GM21786 (cell line): ENCODE measurements at regions not wholly inside any gene's neighbourhood (a gene's known extent, or its start where the extent isn't known, plus 50 kb on each side); places are given as distances from the start of the nearest gene placed in this dataset.

ENCODE experiments used
- ATAC-seq: cut with Tn5 transposase; IDR thresholded peaks from one replicate; pipeline ENCODE4 v1.9.1; 2021; ENCODE audit not compliant: unreplicated experiment

DNA sequence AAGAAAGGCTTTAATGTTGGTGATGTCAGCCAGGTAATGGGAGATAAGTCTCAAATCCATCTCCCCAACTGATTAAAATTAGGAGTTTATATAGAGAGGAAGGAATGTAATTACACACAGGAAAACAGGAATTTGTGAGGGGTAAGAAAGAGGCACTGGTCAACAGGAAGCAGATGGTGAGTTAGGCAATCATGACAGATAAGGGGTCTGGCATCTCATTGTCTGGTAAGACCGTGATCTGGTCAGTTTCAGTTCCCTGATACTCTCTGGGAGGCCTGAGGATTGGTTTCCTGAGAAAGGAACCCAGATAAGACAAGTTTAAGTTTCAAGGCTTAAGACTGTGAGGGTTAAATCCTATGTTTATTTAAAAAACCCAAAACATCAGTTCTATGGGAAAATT is 414.7 kb upstream of the ARRDC4 start:
- no peak for ATAC-seq

DNA sequence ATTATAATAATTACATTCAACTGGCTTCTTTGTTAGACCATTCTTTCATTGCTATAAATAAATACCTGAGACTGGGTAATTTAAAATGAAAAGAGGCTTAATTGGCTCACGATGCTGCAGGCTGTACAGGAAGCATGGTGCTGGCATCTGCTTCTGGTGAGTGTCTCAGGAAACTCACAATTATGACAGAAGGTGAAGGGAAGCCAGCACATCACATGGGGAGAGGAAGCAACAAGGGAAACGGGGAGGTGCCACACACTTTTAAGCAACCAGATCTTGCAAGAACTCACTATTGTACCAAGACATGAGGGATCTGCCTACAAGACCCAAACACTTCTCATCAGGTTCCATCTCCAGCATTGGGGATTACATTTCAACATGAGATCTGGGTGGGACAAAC is 413.1 kb upstream of the ARRDC4 start:
- ATAC-seq = no peak

DNA sequence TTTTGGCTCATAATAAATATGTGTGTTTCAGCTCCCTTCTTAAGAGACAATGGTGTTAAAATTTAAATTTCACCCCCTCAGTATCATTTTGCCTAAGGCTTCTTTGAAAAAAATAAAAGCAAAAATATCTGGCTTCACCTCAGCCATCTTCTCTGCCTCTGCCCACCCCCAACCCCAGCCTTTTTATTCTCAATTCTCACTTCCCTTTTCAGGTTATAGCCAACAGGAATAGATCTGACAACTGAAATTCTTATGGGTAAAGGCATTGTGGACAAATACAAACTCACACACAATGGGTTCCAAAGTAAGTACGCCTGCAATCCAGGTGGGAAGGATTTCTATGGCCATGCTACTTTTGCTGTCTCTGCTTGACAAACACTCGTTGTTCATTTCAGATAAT is 399.0 kb upstream of the ARRDC4 start:
- ATAC-seq = no peak

DNA sequence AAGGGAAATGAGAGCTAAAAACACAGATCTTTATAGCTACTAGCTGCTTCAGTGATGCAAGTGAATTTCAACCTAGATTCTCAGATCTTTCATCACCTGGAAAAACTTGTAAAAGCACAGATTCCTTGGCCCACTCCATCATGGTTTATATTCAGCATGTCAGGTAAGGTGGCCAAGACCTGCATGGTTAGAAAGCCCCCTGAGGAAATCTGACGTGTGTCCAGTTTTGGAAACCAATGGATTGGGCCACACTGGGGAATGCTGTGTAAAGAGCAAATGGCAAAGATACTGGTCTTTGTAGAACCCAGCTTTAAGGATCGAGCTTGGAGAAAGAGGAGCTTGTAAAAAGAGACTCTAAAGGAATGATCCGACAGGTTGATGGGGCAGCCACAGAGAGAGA is 397.0 kb upstream of the ARRDC4 start:
- ATAC-seq = no peak

DNA sequence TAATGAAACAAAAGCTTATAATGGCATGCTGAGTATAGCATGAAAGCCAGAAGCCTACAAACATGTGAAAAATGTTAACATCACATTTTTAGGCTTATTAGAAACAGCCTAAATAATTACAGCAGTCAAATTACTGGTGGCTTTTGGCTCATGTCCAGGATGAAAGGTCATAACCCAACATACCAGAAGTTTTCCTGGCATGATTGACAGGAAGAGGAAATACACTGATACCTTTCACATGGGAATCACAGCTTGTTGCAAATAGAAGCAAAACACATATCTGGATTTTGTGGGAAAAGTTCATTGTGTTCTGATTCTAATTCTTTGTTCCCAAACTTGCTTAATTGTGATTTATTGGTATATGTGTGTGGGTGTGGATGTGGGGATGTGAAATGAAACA is 393.5 kb upstream of the ARRDC4 start:
- ATAC-seq = no peak

DNA sequence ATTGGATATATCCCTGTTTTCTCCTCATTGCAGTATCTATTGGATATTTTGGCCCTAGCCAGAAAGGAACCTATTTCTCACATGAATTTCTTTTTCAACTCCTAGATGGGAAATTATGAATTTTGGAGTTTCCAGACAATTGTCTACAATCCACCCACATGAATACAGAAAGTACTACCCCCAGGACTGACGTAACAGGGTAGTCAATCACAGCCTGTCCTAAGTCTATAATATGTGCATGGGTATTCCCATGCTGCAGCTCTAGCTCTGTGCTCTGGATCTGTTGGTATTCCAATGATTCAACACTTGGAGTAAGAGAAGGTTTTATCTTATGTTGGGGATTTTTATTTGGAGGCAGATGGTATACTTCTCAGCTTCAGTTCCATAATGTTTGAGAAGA is 393.1 kb upstream of the ARRDC4 start:
- ATAC-seq = no peak

DNA sequence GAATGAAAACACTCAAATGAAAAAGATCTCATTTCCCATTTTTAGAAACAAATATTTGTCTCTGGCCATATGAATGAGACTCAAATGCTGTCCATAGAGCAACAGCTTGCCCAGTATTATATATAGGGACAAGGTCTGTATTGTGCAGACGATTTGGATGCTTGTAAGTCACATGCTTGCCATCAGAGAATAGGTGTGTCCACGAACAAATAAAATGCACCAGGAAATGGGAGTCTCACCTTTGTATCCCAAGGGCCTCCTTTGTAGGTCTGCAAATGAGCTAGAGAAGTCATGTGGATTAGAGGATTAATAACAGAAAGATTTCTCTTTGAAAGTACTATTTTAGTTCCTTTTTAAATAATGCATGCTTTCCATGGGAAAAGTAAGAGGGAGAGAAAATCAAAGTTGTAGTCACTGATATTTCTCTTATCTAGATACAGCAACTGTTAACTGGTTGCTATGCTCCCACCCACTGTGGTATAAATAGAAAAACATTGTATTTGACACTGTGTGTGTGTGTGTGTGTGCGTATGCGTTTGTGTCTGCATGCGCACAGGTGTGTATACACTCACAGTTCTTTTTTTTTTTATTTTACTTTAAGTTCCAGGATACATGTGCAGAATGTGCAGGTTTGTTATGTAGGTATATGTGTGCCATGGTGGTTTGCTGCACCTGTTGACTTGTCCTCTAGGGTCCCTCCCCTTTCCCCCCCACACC is 383.4 kb upstream of the ARRDC4 start:
- no peak for ATAC-seq

DNA sequence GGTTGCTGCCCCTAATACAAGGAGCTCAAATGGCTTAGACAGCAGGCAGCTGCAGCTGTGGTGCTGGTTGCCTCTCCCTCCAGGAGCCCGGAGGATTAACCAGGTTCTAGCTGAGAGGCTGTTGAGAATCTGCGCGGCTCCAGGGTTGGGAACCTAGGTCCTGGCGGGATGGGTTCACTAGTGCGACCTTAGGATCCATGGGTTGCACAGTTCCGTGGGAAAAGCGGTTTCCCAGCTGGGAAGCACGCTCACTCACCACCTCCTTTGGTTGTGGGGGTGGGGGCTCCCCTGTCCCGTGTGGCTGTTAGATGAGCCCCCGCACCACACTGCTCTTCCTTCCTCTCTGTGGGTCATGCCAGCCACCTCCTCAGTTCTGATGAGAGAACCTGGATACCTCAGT is 375.1 kb upstream of the ARRDC4 start:
- ATAC-seq = no peak

DNA sequence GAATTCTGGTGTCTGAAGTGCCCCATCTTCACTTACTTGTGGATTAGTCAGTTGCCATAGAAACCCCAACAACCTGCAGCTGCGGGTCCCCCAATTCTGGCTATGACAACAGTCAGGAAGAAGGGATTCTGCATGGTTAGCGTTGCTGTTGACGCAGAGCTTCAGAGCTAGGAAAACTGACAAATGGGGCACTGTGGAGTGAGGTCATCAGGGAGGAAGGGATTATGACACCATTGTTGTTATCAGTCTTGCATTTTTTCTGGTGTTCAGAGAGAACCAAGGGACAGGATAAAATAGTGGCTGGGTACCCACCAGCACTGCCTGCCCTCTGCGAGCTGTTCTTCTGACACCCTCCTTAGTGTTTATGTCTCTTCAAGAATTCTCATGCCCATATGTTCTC is 367.7 kb upstream of the ARRDC4 start:
- no peak for ATAC-seq

DNA sequence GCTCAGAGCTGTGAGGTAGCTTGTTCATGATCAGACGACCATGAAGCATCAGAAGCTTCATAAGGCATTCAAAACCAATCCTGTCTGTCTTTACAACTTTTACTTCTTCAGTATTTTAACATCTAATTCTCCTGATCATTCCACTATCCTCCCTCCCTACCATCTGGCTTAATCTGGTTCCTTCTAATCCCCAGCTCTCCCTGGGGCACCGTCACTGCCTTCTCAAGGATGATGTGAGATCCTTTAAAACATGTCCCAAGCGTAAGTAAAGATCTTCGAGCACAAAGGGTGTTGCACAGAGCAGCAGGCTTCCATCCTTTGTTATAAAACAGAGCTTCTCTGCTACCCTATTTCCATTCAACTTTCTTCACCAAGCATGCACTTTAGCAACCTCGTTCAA is 362.7 kb upstream of the ARRDC4 start:
- no peak for ATAC-seq

DNA sequence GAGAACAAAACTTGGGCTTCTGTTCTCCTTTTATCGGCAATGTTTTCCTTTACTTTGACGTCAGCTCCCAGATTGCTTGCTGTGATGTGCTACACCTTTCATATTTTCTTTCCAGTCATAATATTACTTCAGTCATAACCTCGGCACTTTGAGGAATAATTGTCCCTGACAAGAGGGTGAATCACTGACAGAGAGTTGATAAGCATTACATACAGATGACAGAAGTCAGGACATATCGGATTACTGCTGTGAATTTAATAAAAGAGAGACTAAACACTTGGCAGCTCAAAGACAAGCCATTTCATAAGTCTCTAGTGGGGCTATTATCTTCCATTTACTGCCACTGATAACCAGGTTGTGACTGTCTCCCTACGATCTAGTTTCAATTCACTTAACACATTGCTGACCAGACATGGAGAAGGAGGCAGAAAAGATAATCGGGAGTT is 362.1 kb upstream of the ARRDC4 start:
- no peak for ATAC-seq

DNA sequence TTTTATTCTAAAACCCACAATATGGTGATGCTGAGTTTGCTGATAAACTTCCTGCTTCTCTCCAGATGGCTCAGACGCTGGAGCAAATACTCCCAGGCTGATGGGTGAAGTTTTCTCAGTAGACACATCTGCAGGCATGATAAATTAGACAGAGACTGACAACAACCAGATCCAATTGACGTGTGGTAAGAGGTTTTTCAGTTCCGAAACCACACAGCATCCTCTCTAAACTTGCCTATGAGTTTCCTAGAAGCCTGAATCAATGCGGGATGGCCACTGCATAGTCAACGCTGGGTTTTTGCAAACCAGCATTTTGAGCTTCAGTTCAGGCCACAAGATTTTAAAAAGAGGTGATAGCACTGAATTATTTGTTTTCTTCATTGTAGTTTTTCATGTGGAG is 360.3 kb upstream of the ARRDC4 start:
- ATAC-seq = no peak

DNA sequence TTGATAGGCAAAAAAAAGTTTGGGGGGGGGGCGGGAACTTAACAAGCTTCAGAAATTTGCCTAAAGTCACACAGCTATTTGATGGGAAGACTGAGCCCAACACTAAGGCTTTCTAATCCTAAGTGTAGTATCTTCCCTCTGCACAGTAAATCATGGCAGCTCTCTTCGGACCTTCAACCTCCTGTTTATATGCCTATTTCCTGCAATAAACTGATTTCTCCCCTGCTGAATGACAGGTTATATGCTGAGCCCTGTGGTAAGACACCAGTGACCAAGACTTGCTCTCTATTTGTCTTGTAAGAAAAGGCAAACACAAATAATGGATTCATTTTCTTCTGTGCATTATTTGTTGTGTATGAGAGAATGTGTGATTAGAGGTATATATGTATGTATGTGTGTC is 355.8 kb upstream of the ARRDC4 start:
- ATAC-seq = no peak

DNA sequence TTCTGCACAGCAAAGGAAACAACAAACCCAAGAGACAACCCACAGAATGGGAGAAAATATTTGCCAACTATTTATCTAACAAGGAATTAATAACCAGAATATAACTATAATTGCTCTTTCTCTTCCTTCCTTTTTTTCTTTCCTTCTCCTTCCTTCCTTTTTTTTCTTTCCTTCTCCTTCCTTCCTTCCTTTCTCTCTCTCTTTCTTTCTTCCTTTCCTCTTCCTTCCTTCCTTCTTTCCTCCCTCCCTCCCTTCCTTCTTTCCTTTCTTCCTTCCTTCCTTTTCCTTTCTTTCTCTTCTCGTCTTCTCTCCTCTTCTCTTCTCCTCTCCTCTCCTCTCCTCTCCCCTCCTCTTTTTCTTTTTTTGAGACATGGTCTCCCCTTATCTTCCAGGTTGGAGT is 345.4 kb upstream of the ARRDC4 start:
- no peak for ATAC-seq

DNA sequence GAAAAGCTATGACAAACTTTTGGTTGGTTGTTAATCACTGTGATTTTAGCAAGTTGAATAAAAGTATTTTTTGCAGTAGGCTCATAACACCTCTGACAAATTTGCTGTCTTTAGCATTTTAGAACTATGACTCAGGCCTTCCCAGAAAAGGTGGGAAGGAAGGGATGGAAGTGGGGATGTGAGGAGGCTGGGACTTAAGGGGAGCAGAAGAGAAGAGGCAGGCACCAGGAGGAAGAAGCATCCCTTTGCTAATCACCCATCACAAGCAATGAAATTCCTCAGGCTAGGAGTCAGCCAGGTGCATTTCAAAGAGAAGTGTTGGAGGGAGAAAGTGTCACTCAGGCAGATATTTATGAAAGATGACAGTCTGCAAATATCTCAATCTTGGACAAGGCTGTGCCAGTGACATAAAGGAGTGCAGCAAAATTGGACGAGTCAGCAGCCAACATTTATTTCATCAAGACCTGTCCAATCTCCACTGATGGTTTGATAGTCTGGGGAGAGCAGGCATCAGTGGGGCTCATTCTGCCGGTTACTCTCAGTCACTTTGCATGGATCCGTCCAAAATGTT is 337.3 kb upstream of the ARRDC4 start:
- ATAC-seq = no peak

DNA sequence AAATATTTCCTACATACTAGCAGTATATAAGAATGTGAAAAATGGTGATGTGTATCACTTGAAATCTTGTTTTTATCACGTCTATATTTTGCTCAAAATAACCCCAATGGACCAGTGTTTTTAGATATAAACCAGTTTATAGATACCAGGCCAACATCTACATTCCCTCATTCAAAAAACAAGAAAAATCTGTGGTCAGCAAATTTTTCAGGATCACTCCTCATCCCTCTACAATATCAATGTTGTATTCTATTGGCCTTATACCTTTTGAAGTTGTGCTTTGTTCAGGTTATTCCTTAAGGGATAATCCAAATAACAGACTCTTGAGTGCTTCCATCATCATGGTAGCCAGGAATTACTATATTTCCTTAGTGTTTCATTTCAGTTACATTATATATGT is 332.9 kb upstream of the ARRDC4 start:
- no peak for ATAC-seq

DNA sequence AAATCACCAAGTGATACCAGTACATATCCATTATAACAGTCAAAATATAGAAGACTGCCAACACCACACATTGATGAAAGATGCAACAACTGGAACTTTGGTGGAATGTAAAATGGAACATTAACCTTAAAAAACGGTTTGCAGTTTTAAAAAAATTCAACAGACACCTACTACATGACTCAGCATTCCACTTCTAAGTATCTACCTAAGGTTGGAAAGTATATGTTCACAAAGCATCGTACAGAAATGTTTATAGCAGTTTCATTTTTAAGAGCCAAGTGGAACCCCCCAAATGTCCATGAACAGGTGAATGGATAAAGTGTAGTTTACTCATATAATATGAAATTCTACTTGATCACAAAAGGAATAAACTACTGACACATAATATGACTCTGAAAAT is 314.7 kb upstream of the ARRDC4 start:
- ATAC-seq = no peak

DNA sequence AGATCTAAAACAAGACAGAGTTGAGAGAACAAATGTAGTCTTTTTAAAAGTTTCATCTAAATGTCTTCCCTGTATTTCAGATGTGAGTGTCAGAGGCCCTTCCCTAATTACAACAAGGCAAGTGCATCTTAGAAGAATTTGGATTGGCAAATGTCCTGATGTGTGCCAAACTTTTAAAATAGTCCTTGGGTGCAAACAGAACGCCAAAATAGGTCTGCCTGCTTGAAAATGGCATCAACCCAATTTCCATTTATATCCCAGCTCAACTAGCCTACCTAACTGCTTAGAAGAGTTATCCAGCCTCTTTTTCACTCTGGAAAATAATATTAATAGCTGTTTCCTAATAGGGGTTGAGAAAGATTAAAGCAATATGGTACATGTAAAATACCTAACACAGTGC is 311.8 kb upstream of the ARRDC4 start:
- no peak for ATAC-seq

DNA sequence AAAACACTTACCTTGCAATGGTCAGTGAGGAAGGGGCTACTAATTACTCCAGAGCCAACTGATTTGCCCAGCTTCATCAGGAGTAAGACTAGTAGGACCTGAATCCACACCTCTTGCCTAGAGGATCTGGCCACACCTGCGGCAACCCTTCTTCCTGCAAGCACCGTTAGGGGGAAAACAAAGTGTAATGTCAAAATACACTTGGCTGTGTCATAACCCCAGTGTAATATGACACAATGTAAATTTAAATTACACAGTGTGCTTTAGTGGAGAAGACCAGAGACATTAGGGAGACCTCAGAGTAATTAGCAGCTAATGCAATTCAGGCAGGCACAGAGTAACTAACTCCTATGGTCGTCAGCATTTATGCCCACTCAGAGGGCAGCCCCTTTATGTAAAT is 308.5 kb upstream of the ARRDC4 start:
- ATAC-seq = no peak

DNA sequence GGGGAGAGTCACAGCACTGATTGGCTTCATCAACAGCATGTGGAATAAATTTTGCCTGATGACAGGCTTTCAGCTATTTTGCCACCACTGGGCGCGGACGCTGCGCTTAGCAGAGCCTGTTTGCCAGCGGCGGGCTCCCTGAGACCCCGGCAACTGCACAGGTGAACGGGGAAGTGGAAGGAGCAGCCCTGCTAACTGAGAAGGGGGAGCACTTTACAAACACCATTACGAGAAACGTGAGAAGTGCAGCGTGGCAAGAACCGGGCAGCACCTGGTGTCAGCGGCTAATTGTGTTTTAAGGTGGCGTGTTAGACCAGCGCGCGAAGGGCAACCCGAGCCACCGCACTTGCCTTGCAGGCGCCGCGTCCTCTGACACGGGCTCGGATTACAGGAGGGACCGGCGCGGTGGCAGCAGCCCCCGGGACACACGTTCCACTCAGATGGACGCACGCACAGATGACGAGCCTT is 307.8 kb upstream of the ARRDC4 start:
- no peak for ATAC-seq

DNA sequence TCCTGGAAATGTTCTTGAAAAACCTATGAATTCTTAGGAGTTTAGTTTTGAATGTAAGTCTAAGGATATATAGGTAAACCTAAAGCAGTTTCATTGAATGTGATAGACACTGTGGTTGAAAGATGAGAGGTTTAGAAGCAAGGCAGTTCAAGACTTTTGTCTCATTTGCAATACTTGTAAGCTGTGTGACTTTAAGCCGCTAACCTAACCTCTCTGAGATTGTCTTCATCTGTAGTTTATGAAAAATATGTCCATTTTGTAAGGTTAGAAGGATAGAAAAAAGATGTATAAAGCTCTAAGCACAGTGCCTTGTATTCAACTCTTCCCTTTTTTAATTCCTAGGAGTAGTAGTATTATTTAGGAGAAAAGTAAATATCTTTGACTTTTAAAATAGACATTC is 306.6 kb upstream of the ARRDC4 start:
- ATAC-seq = no peak

DNA sequence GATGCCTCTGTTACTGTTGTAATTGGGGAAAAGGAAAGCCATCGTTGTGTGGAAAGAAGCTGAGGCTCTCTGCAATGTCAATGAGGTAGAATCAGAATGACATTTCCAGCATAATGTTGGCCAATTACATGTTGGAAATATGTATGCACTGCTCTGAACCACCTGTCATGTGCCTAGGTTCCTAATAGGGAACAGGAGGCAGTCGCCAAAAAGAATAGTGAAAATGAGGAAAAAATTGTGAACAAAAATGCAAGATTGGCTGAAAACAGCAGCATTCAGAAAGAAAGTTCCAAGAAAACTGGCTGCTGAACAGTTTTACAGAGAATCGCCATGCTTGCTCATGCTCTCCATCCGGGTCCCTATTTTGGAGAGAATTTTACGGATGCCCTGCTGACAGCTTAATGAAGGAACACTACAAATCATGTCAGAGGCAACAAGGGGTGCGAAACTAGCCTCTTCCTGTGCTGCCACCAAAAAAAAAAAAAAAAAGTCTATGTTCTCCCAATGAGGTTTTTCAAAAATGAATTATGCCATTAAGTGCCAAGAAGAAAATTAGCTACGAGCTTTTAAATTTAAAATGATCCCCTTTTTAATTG is 305.9 kb upstream of the ARRDC4 start:
- no peak for ATAC-seq

DNA sequence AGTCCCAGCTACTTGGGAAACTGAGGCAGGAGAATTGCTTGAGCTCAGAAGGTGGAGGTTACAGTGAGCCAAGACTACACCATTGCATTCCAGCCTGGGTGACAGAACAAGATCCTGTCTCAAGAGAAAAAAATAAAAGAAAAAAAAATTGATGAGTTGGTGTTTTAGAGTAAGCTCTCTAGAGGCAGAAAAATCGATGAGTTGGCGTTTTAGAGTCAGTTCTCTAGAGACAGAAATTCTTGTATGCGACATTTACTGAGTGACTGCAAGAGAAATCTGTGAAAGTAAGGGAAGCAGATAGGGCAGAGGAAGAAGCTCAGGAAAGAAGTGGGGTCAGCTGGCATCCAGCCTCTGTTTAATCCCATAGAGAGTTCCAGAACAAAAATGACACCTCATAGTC is 298.7 kb upstream of the ARRDC4 start:
- ATAC-seq = no peak
